SK-N-SH treated with all-trans-retinoic acid at 6 μM for 48 hours (cell line): ENCODE measurements at regions not wholly inside any gene's neighbourhood (a gene's known extent, or its start where the extent isn't known, plus 50 kb on each side); places are given as distances from the start of the nearest gene placed in this dataset.

Experiments
- ARNTL ChIP-seq: fragments of 450-650 bp; formaldehyde crosslinking; IDR thresholded peaks from 2 replicates; pipeline ENCODE4 v1.5.0; 2020; ENCODE audit warnings: low read depth, mild to moderate bottlenecking, moderate library complexity, borderline replicate concordance
- CSDC2 ChIP-seq: fragments of 250-450 bp; sonication (Bioruptor Pico); IDR thresholded peaks from 2 replicates; pipeline ENCODE4 v1.5.0; 2020; ENCODE audit warnings: mild to moderate bottlenecking, moderate library complexity
- TCF4 ChIP-seq: fragments of 250-450 bp; sonication (Bioruptor Pico); IDR thresholded peaks from 2 replicates; pipeline ENCODE4 v1.8.0; 2021; ENCODE audit warnings: mild to moderate bottlenecking, moderate library complexity, borderline replicate concordance

- TF ChIP-seq ARNTL (CRISPR knock-in tag) (no peak), CSDC2 (no peak), TCF4 (CRISPR knock-in tag) (no peak)
Observed at GRCh38 chr3:13152826-13153710, 79.8 kb upstream of the IQSEC1 start.
